HepG2 (cell line): ENCODE measurements at regions not wholly inside any gene's neighbourhood (a gene's known extent, or its start where the extent isn't known, plus 50 kb on each side); places are given as distances from the start of the nearest gene placed in this dataset.

Source experiments
- ATAC-seq: fragments of 200-7000 bp; cut with Tn5 transposase; 3 replicates; pipeline ENCODE4 v1.9.1; 2020; ENCODE audit warnings: mild to moderate bottlenecking, moderate library complexity
- BruUV-seq: library from RNA; stranded (reverse); fragments of 400-500 nt; replicated peaks from 2 replicates; lab custom pipeline; 2021; lab: Mats Ljungman, UMichigan
- CTCF ChIA-PET: fragments of 300-600 bp; formaldehyde crosslinking; extraction: SDS; loops from one replicate; lab custom pipeline; 2021; ENCODE audit warnings: low total read pairs, inconsistent platforms, low intra/inter-chr PET ratio; lab: Yijun Ruan, JAX
- POLR2A ChIA-PET: fragments of 350-600 bp; sonication (Branson Sonifier 250); formaldehyde crosslinking; loops from one replicate; lab custom pipeline; 2020; ENCODE audit warnings: antibody characterized with exemption, inconsistent platforms; lab: Yijun Ruan, JAX
- DNase-seq: peaks from one replicate; pipeline ENCODE4 v3.0.0-alpha.2; 2015; ENCODE audit warnings: low spot score
- FAIRE-seq: peaks from 3 replicates; lab custom pipeline; 2011; peaks lifted over from hg19 to GRCh38; lab: Jason Lieb, UNC
- H2AFZ ChIP-seq: one replicate; pipeline ENCODE4 v1.6.1; 2011; ENCODE audit warnings: low read length, inconsistent platforms
- H3K27ac ChIP-seq: fragments of 300-600 bp; 3 replicates; pipeline ENCODE4 v1.8.0; 2011; ENCODE audit warnings: mixed run types, mild to moderate bottlenecking, mixed read lengths, low read length, inconsistent platforms; ENCODE audit not compliant: insufficient read depth; ENCODE audit errors: extremely low read length
- H3K27me3 ChIP-seq, 2 experiments: fragments of 200-600 bp in 1 of 2; 2 replicates in 1 of 2; 3 replicates in 1 of 2; pipeline versions ENCODE4 v1.6.0 to v1.8.0; 2011; ENCODE audit warnings: low read length in 2 of 2, mild to moderate bottlenecking in 2 of 2, moderate library complexity in 2 of 2, inconsistent platforms in 1 of 2; ENCODE audit not compliant: insufficient read depth in 2 of 2, control insufficient read depth in 1 of 2
- H3K36me3 ChIP-seq, 2 experiments: fragments of 200-600 bp in 1 of 2; replicated peaks in 1 of 2; 2 replicates in 1 of 2; 3 replicates in 1 of 2; pipeline versions ENCODE4 v1.5.1 to v1.8.0; 2011; ENCODE audit warnings: low read length in 2 of 2, inconsistent platforms in 1 of 2; ENCODE audit not compliant: insufficient read depth in 2 of 2, control insufficient read depth in 1 of 2
- H3K4me1 ChIP-seq: 2 replicates; pipeline ENCODE4 v1.5.1; 2012; ENCODE audit warnings: low read length, inconsistent platforms; ENCODE audit not compliant: insufficient read depth
- H3K4me2 ChIP-seq: 2 replicates; pipeline ENCODE4 v1.6.0; 2011; ENCODE audit warnings: low read depth, low read length, inconsistent platforms
- H3K4me3 ChIP-seq, 3 experiments: fragments of 200-600 bp in 1 of 3; sonication (generic), shearing (Covaris generic) in 1 of 3; replicated peaks in 1 of 3; 2 replicates each; pipeline ENCODE4 v1.5.1; 2011 to 2016; ENCODE audit warnings: low read length in 3 of 3, inconsistent platforms in 2 of 3, low read depth in 2 of 3, mild to moderate bottlenecking in 2 of 3, control low read depth in 1 of 3, mixed read lengths in 1 of 3; ENCODE audit not compliant: insufficient read depth in 1 of 3
- H3K79me2 ChIP-seq: one replicate; pipeline ENCODE4 v1.6.1; 2011; ENCODE audit warnings: low read length, inconsistent platforms; ENCODE audit not compliant: insufficient read depth
- H3K9ac ChIP-seq: 2 replicates; pipeline ENCODE4 v1.6.0; 2011; ENCODE audit warnings: mild to moderate bottlenecking, low read depth, low read length, inconsistent platforms; ENCODE audit not compliant: insufficient read depth
- H3K9me3 ChIP-seq: 2 replicates; pipeline ENCODE4 v1.5.1; 2012; ENCODE audit warnings: mild to moderate bottlenecking, low read length
- H4K20me1 ChIP-seq: 2 replicates; pipeline ENCODE4 v1.6.0; 2011; ENCODE audit warnings: inconsistent platforms, mild to moderate bottlenecking, low read length, moderate library complexity; ENCODE audit not compliant: insufficient read depth
- ARID2 ChIP-seq: sonication (generic); formaldehyde crosslinking; IDR thresholded peaks from 2 replicates; pipeline ENCODE4 v1.8.1; 2022; ENCODE audit warnings: mild to moderate bottlenecking, missing genetic modification reagents, borderline replicate concordance
- ATF7 ChIP-seq, 2 experiments: fragments of 450-650 bp in 1 of 2; sonication (generic) in 1 of 2; formaldehyde crosslinking in 1 of 2; IDR thresholded peaks; 2 replicates each; pipeline versions ENCODE4 v1.4.0 to v1.6.1; 2016 to 2020; ENCODE audit warnings: antibody characterized with exemption in 1 of 2, mild to moderate bottlenecking in 1 of 2, missing genetic modification reagents in 1 of 2
- EEA1 ChIP-seq: sonication (generic); formaldehyde crosslinking; IDR thresholded peaks from 2 replicates; pipeline ENCODE4 v1.5.1; 2020; ENCODE audit warnings: mild to moderate bottlenecking, missing genetic modification reagents, borderline replicate concordance
- IRF9 ChIP-seq: sonication (generic); formaldehyde crosslinking; IDR thresholded peaks from 2 replicates; pipeline ENCODE4 v1.8.0; 2022; ENCODE audit warnings: missing genetic modification reagents, mild to moderate bottlenecking, borderline replicate concordance
- NCOA1 ChIP-seq: sonication (generic); formaldehyde crosslinking; IDR thresholded peaks from 2 replicates; pipeline ENCODE4 v1.9.0; 2021; ENCODE audit warnings: missing genetic modification reagents
- REXO4 ChIP-seq: sonication (generic); formaldehyde crosslinking; IDR thresholded peaks from 2 replicates; pipeline ENCODE4 v1.8.0; 2022; ENCODE audit warnings: missing genetic modification reagents, mild to moderate bottlenecking, borderline replicate concordance
- SIX1 ChIP-seq: sonication (generic); formaldehyde crosslinking; IDR thresholded peaks from 2 replicates; pipeline ENCODE4 v1.4.0; 2020; ENCODE audit warnings: missing genetic modification reagents, borderline replicate concordance
- ZNF225 ChIP-seq: sonication (generic); formaldehyde crosslinking; IDR thresholded peaks from 2 replicates; pipeline ENCODE4 v1.4.0; 2020; ENCODE audit warnings: mild to moderate bottlenecking, missing genetic modification reagents
- ZNF563 ChIP-seq: sonication (generic); formaldehyde crosslinking; IDR thresholded peaks from 2 replicates; pipeline ENCODE4 v1.8.0; 2022; ENCODE audit warnings: mild to moderate bottlenecking, moderate library complexity, missing genetic modification reagents
- ZNF572 ChIP-seq: sonication (generic); formaldehyde crosslinking; IDR thresholded peaks from 2 replicates; pipeline ENCODE4 v1.5.1; 2020; ENCODE audit warnings: mild to moderate bottlenecking, missing genetic modification reagents
- WGBS: methylation state at CpG from one replicate; pipeline ENCODE4 v1.1.6; 2017; ENCODE audit warnings: low lambda C conversion rate; 5-methylcytosine and 5-hydroxymethylcytosine counted together
- in situ Hi-C: cut with HindIII; loops from 2 replicates; pipeline ENCODE4 v1.10.0; 2017; ENCODE audit warnings: low pct_unique_long_range_greater_than_20kb; ENCODE audit not compliant: extremely low pct_ligation_motif_present
- intact Hi-C: fragments of 100-400 bp; cut with micrococcal nuclease; formaldehyde crosslinking; loops from one replicate; pipeline ENCODE4 v1.10.0; 2022; ENCODE audit not compliant: unreplicated experiment
- TF ChIP-seq, protein P1 (sequence below): sonication (generic); formaldehyde crosslinking; IDR thresholded peaks from 2 replicates; pipeline ENCODE4 v1.5.0; 2020; ENCODE audit warnings: mild to moderate bottlenecking, low read depth, missing genetic modification reagents, borderline replicate concordance
- TF ChIP-seq, protein P2 (sequence below): sonication (generic); formaldehyde crosslinking; IDR thresholded peaks from 2 replicates; pipeline ENCODE4 v1.4.0; 2020; ENCODE audit warnings: missing genetic modification reagents

DNA sequence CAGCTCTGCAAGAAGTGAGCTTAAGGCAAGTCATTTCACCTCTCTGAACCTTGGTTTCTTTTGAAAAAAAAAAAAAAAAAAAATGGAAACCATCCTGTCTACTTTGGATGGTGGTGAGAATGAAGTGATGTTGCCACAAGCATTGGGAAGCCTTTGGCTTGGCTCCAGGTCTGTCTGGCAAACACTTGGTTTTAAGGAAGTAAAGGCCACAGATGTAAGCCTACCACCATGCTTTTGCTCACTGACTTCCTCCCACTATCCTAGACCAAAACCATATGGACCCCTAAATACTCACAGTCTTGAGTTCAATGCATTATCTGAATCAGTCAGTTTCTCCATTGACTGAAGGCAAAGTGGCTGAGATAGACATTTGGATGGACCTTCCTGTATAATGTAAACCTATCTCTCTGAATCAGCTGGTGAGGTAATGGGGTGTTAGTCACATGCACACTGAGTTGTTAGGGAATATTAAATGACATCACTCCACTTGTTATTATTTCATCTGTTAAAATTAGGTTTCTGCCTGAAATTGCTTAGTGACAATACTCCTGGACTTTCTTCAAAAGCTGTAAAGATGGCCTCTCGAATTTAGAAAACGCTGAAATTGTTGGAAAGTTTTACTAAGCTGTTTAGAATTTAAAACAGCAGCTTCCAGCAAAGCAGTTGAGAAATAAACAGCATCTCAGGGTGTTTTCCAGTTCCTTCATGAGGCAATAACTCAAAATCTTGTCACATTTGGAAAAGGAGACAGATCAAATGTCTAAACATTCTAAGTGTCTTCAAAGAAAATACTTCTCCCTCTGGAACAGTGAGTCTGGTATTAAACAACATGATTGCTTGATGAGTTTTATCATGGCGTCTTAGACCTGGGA, 833.5 kb downstream of the DHX35 start:
- no peak overlapping the region for H3K4me2 ChIP-seq
- FAIRE-seq (no peak), DNase-seq (no peak), ATAC-seq (no peak)
- POLR2A ChIA-PET: no interaction called here
- in situ Hi-C loops: no loop called here
- no peaks in the 10 kb centered on the region for H4K20me1 ChIP-seq
- no peak overlapping the region for H3K27ac ChIP-seq
- H3K27me3 ChIP-seq: no peaks in the 10 kb centered on the region
- H3K9me3 ChIP-seq: peaks cover 99% of the 10 kb centered on the region
- H3K9ac ChIP-seq: no peak overlapping the region
- H2AFZ ChIP-seq: no peak overlapping the region
- CTCF ChIA-PET: no interaction called here
- no peak overlapping the region for H3K4me3 ChIP-seq
- H3K79me2 ChIP-seq: no peaks in the 10 kb centered on the region
- no peak for TF ChIP-seq IRF9 (CRISPR knock-in tag)
- peak; percentile 61 for TF ChIP-seq ATF7 (IDR thresholded peaks at IDR 0.05)
- no peak for TF ChIP-seq ATF7 (CRISPR knock-in tag; IDR thresholded peaks at IDR 0.05)
- H3K36me3 ChIP-seq: no peaks in the 10 kb centered on the region
- 0% methylated on average over 3 of the region's 3 CpGs for WGBS
- no peaks in the 10 kb centered on the region for H3K4me1 ChIP-seq
- no TSS peak for BruUV-seq
- intact Hi-C loops: no loop called here

GRCh38 chr20:39792334-39792733, 830.2 kb downstream of the DHX35 start:
- POLR2A ChIA-PET: no interaction called here
- TF ChIP-seq SIX1 (CRISPR knock-in tag) (no peak), ZNF225 (CRISPR knock-in tag) (no peak), EEA1 (no peak), REXO4 (CRISPR knock-in tag) (no peak), NCOA1 (CRISPR knock-in tag) (no peak), ZNF563 (no peak), ZNF572 (no peak), ARID2 (CRISPR knock-in tag) (no peak)
- TF ChIP-seq, protein P1, sequence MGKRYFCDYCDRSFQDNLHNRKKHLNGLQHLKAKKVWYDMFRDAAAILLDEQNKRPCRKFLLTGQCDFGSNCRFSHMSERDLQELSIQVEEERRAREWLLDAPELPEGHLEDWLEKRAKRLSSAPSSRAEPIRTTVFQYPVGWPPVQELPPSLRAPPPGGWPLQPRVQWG (CRISPR knock-in tag): no peak
- TF ChIP-seq, protein P2, sequence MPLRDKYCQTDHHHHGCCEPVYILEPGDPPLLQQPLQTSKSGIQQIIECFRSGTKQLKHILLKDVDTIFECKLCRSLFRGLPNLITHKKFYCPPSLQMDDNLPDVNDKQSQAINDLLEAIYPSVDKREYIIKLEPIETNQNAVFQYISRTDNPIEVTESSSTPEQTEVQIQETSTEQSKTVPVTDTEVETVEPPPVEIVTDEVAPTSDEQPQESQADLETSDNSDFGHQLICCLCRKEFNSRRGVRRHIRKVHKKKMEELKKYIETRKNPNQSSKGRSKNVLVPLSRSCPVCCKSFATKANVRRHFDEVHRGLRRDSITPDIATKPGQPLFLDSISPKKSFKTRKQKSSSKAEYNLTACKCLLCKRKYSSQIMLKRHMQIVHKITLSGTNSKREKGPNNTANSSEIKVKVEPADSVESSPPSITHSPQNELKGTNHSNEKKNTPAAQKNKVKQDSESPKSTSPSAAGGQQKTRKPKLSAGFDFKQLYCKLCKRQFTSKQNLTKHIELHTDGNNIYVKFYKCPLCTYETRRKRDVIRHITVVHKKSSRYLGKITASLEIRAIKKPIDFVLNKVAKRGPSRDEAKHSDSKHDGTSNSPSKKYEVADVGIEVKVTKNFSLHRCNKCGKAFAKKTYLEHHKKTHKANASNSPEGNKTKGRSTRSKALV (CRISPR knock-in tag): no peak

More at GRCh38 chr20:39792334-39792733, 830.2 kb downstream of the DHX35 start:
- Histone ChIP-seq H3K9ac (no peak overlapping the region), H3K36me3 (no peaks in the 10 kb centered on the region), H4K20me1 (no peaks in the 10 kb centered on the region), H3K27ac (no peak overlapping the region), H3K4me2 (no peak overlapping the region), H3K27me3 (no peaks in the 10 kb centered on the region), H3K4me3 (no peak overlapping the region), H3K79me2 (no peaks in the 10 kb centered on the region), H3K9me3 (peaks cover 99% of the 10 kb centered on the region), H3K4me1 (no peaks in the 10 kb centered on the region), H2AFZ (no peak overlapping the region)
- FAIRE-seq: no peak
- no peak for DNase-seq
- CTCF ChIA-PET: no interaction called here
- intact Hi-C loops: no loop called here
- no TSS peak for BruUV-seq
- no peak for ATAC-seq
- in situ Hi-C loops: no loop called here
